ENCODE measurements at regions not wholly inside any gene's neighbourhood (a gene's known extent, or its start where the extent isn't known, plus 50 kb on each side); places are given as distances from the start of the nearest gene placed in this dataset.

DNA sequence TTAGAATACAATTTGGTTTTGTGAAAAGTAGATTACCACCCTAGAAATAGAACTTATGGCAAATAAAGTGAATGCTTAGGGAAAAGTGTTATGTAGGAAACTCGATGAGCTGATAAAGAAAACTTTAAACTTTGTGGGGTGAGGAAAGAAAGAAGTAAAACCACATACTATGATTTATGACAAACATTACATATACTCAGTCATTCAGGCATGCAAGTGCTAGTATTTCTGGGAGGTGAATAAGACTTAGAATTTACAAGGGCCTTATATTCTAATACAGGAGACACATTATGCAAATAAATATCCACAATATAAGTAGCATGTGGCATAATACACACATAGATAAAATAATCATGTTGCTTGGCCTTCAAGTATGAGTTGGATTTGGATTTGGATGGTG is 618.1 kb downstream of the XIRP2 start:
- no peak for TF ChIP-seq CTCF (IDR thresholded peaks at IDR 0.05; ENCODE audit: control extremely low read depth in 1 of 3, insufficient read depth in 1 of 3, low read depth in 1 of 3, low read length in 3 of 3)
- TF ChIP-seq, protein P1, sequence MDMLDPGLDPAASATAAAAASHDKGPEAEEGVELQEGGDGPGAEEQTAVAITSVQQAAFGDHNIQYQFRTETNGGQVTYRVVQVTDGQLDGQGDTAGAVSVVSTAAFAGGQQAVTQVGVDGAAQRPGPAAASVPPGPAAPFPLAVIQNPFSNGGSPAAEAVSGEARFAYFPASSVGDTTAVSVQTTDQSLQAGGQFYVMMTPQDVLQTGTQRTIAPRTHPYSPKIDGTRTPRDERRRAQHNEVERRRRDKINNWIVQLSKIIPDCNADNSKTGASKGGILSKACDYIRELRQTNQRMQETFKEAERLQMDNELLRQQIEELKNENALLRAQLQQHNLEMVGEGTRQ (IDR thresholded peaks at IDR 0.05; ENCODE audit: low read length): no peak
- TF ChIP-seq, protein P2, sequence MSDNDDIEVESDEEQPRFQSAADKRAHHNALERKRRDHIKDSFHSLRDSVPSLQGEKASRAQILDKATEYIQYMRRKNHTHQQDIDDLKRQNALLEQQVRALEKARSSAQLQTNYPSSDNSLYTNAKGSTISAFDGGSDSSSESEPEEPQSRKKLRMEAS (IDR thresholded peaks at IDR 0.05): no peak
- no peak for TF ChIP-seq POLR2A (IDR thresholded peaks at IDR 0.05; ENCODE audit: control extremely low read depth in 1 of 2, low read depth in 2 of 2, low read length in 2 of 2)
- TF ChIP-seq EZH2 (IDR thresholded peaks at IDR 0.05; ENCODE audit: low read depth, low read length, severe bottlenecking): no peak
- TF ChIP-seq RAD21 (IDR thresholded peaks at IDR 0.05 in 1 of 2, conservative IDR thresholded peaks at IDR 0.05 in 1 of 2; ENCODE audit: low read depth in 2 of 2, low read length in 2 of 2): no peak
- no peak for TF ChIP-seq HDAC2 (IDR thresholded peaks at IDR 0.05; ENCODE audit: borderline replicate concordance in 1 of 2, low read depth in 2 of 2, low read length in 2 of 2)
- TF ChIP-seq TCF12 (IDR thresholded peaks at IDR 0.05; ENCODE audit: low read depth, low read length): no peak
- no peak for TF ChIP-seq TEAD4 (IDR thresholded peaks at IDR 0.05; ENCODE audit: low read depth, low read length)
- no peak for TF ChIP-seq CEBPB (IDR thresholded peaks at IDR 0.05; ENCODE audit: low read depth, low read length)
- no peak for TF ChIP-seq EP300 (IDR thresholded peaks at IDR 0.05; ENCODE audit: borderline replicate concordance in 1 of 2, low read depth in 2 of 2, low read length in 2 of 2)
- TF ChIP-seq MAFK (IDR thresholded peaks at IDR 0.05; ENCODE audit: low read depth, low read length): no peak
- TF ChIP-seq E2F6 (IDR thresholded peaks at IDR 0.05): no peak
- no peak for TF ChIP-seq ATF3 (IDR thresholded peaks at IDR 0.05; ENCODE audit: insufficient read depth, low read depth, low read length)
